GM18519 (cell line): ENCODE measurements at regions not wholly inside any gene's neighbourhood (a gene's known extent, or its start where the extent isn't known, plus 50 kb on each side); places are given as distances from the start of the nearest gene placed in this dataset.
"Not testable (repeated sequence)": the region's sequence is repeated elsewhere in the genome, so short reads cannot be mapped to it uniquely, and the experiment has no call there.

Experiments
- ATAC-seq: cut with Tn5 transposase; IDR thresholded peaks from one replicate; pipeline ENCODE4 v1.9.1; 2021; ENCODE audit warnings: mild to moderate bottlenecking, moderate library complexity; ENCODE audit not compliant: unreplicated experiment, low FRiP score

- ATAC-seq = no peak
Measured at GRCh38 chr6:140544431-140544830, 1170.0 kb upstream of the CITED2 start.

GRCh38 chr6:140542863-140543262 lies 1168.4 kb upstream of the CITED2 start:
- ATAC-seq = peak; percentile 45

- ATAC-seq = no peak
Measured at GRCh38 chr6:140541288-140541687, 1166.8 kb upstream of the CITED2 start.

GRCh38 chr6:140540743-140541142 lies 1166.3 kb upstream of the CITED2 start:
- peak; percentile 40 for ATAC-seq

GRCh38 chr6:140538926-140539325 lies 1164.5 kb upstream of the CITED2 start:
- no peak for ATAC-seq

- ATAC-seq = no peak
Measured at GRCh38 chr6:140537834-140538705, 1163.6 kb upstream of the CITED2 start.

- no peak for ATAC-seq
Measured at GRCh38 chr6:140537211-140537610, 1162.8 kb upstream of the CITED2 start.

- no peak for ATAC-seq
Measured at GRCh38 chr6:140535511-140535910, 1161.1 kb upstream of the CITED2 start.

- ATAC-seq = no peak
Measured at GRCh38 chr6:140533526-140533925, 1159.1 kb upstream of the CITED2 start.

GRCh38 chr6:140504776-140505175 lies 1130.3 kb upstream of the CITED2 start:
- no peak for ATAC-seq

GRCh38 chr6:140500849-140501248 lies 1126.4 kb upstream of the CITED2 start:
- ATAC-seq = no peak

- ATAC-seq = no peak
Measured at GRCh38 chr6:140499607-140500006, 1125.2 kb upstream of the CITED2 start.

- no peak for ATAC-seq
Measured at GRCh38 chr6:140494321-140495108, 1120.1 kb upstream of the CITED2 start.

GRCh38 chr6:140493470-140493869 lies 1119.0 kb upstream of the CITED2 start:
- ATAC-seq = not testable (repeated sequence)

- no peak for ATAC-seq
Measured at GRCh38 chr6:140490081-140490480, 1115.6 kb upstream of the CITED2 start.

- no peak for ATAC-seq
Measured at GRCh38 chr6:140487586-140487985, 1113.1 kb upstream of the CITED2 start.

- peak; percentile 13 for ATAC-seq
Measured at GRCh38 chr6:140486450-140487361, 1112.3 kb upstream of the CITED2 start.

- ATAC-seq = peak; percentile 79
Measured at GRCh38 chr6:140485740-140486449, 1111.4 kb upstream of the CITED2 start.

GRCh38 chr6:140480852-140481251 lies 1106.4 kb upstream of the CITED2 start:
- ATAC-seq = no peak

GRCh38 chr6:140478631-140479030 lies 1104.2 kb upstream of the CITED2 start:
- ATAC-seq = no peak
